M059J (cell line): ENCODE measurements at regions not wholly inside any gene's neighbourhood (a gene's known extent, or its start where the extent isn't known, plus 50 kb on each side); places are given as distances from the start of the nearest gene placed in this dataset.

ENCODE experiments used
- DNase-seq: peaks from one replicate; pipeline ENCODE4 v3.0.0-alpha.2; 2012; ENCODE audit warnings: low read depth

- no peak for DNase-seq
Observed at GRCh38 chr3:166223120-166223519, 385.9 kb upstream of the BCHE start.

GRCh38 chr3:166211451-166211850, 374.2 kb upstream of the BCHE start:
- DNase-seq = no peak

- no peak for DNase-seq
Observed at GRCh38 chr3:166209701-166210100, 372.5 kb upstream of the BCHE start.

GRCh38 chr3:166205158-166205557, 367.9 kb upstream of the BCHE start:
- DNase-seq = no peak

- DNase-seq = no peak
Observed at GRCh38 chr3:166201476-166201875, 364.3 kb upstream of the BCHE start.

- no peak for DNase-seq
Observed at GRCh38 chr3:166199491-166199890, 362.3 kb upstream of the BCHE start.

GRCh38 chr3:166195808-166196207, 358.6 kb upstream of the BCHE start:
- DNase-seq = peak; percentile 49

- DNase-seq = peak; percentile 5
Observed at GRCh38 chr3:166191411-166191810, 354.2 kb upstream of the BCHE start.

GRCh38 chr3:166190360-166190759, 353.1 kb upstream of the BCHE start:
- peak; percentile 60 for DNase-seq

GRCh38 chr3:166187237-166187636, 350.0 kb upstream of the BCHE start:
- DNase-seq = no peak

GRCh38 chr3:166186003-166186402, 348.8 kb upstream of the BCHE start:
- DNase-seq = no peak

GRCh38 chr3:166177130-166177529, 339.9 kb upstream of the BCHE start:
- no peak for DNase-seq

- DNase-seq = no peak
Observed at GRCh38 chr3:166171695-166172094, 334.5 kb upstream of the BCHE start.

GRCh38 chr3:166169681-166170080, 332.5 kb upstream of the BCHE start:
- no peak for DNase-seq

GRCh38 chr3:166127969-166128368, 290.7 kb upstream of the BCHE start:
- no peak for DNase-seq

GRCh38 chr3:166125179-166125578, 288.0 kb upstream of the BCHE start:
- no peak for DNase-seq

GRCh38 chr3:166123576-166123975, 286.4 kb upstream of the BCHE start:
- peak; percentile 61 for DNase-seq

- peak; percentile 3 for DNase-seq
Observed at GRCh38 chr3:166123088-166123487, 285.9 kb upstream of the BCHE start.

- no peak for DNase-seq
Observed at GRCh38 chr3:166118049-166118448, 280.8 kb upstream of the BCHE start.

GRCh38 chr3:166114448-166114847, 277.2 kb upstream of the BCHE start:
- DNase-seq = peak; percentile 9

- no peak for DNase-seq
Observed at GRCh38 chr3:166111562-166111961, 274.3 kb upstream of the BCHE start.

- DNase-seq = no peak
Observed at GRCh38 chr3:166110102-166110501, 272.9 kb upstream of the BCHE start.

GRCh38 chr3:166104938-166105337, 267.7 kb upstream of the BCHE start:
- no peak for DNase-seq

- DNase-seq = peak; percentile 22
Observed at GRCh38 chr3:166100730-166101129, 263.5 kb upstream of the BCHE start.

- no peak for DNase-seq
Observed at GRCh38 chr3:166089575-166089974, 252.4 kb upstream of the BCHE start.
